Uterus (tissue), 3 donors: ENCODE measurements at regions not wholly inside any gene's neighbourhood (a gene's known extent, or its start where the extent isn't known, plus 50 kb on each side); places are given as distances from the start of the nearest gene placed in this dataset.

Experiments used
- DNase-seq, 2 donors: peaks; one replicate each; pipeline ENCODE4 v3.0.0-alpha.2; 2019 to 2020
- H3K27ac ChIP-seq, 2 donors: fragments of 200-600 bp; sonication (generic); 1 replicate in 1 of 2; 2 replicates in 1 of 2; pipeline ENCODE4 v1.5.1; 2016 to 2018
- H3K27me3 ChIP-seq, 2 donors: fragments of 200-600 bp; sonication (generic); one replicate each; pipeline ENCODE4 v1.5.1; 2018 to 2019; ENCODE audit warnings: control low read depth in 1 of 2
- H3K36me3 ChIP-seq, 2 donors: fragments of 200-600 bp; sonication (generic); one replicate each; pipeline ENCODE4 v1.5.1; 2019; ENCODE audit warnings: control low read depth in 1 of 2
- H3K4me1 ChIP-seq, 2 donors: fragments of 200-600 bp; sonication (generic); one replicate each; pipeline ENCODE4 v1.5.1; 2018 to 2019; ENCODE audit warnings: control low read depth in 1 of 2
- H3K4me3 ChIP-seq, 2 donors: fragments of 200-600 bp; sonication (generic); 1 replicate in 1 of 2; 2 replicates in 1 of 2; pipeline ENCODE4 v1.5.1; 2018 to 2019; ENCODE audit warnings: mild to moderate bottlenecking in 1 of 2
- H3K9me3 ChIP-seq, 2 donors: fragments of 200-600 bp; sonication (generic); one replicate each; pipeline ENCODE4 v1.5.1; 2019; ENCODE audit warnings: control low read depth in 1 of 2
- CTCF ChIP-seq, 4 experiments: fragments of 200-600 bp in 2 of 4; fragments of 450-650 bp in 2 of 4; sonication (generic) in 2 of 4; IDR thresholded peaks; one replicate each; pipeline ENCODE4 v1.5.1; 2016 to 2019; ENCODE audit warnings: antibody characterized with exemption in 4 of 4, mild to moderate bottlenecking in 2 of 4, moderate library complexity in 1 of 4
- POLR2A ChIP-seq, 2 donors: fragments of 450-650 bp; IDR thresholded peaks; one replicate each; pipeline ENCODE4 v1.6.1; 2016; ENCODE audit warnings: antibody characterized with exemption in 2 of 2, mild to moderate bottlenecking in 1 of 2, moderate library complexity in 1 of 2
- intact Hi-C: fragments of 100-400 bp; cut with DNase I; formaldehyde crosslinking; loops from one replicate; pipeline ENCODE4 v1.15.1; 2023; ENCODE audit warnings: low total_unique reads
- donor health status: DM: yes; HTN: yes; CAD: no.

GRCh38 chr6:167208819-167209576 is 51.2 kb upstream of the GPR31 start:
- no peak for TF ChIP-seq POLR2A (IDR thresholded peaks at IDR 0.05)
- TF ChIP-seq CTCF (IDR thresholded peaks at IDR 0.05): no peak

GRCh38 chr6:167209577-167209975 is 51.8 kb upstream of the GPR31 start:
- Histone ChIP-seq H3K27me3 (no peaks in the 10 kb centered on the region), H3K4me3 (no peak overlapping the region), H3K36me3 (no peaks in the 10 kb centered on the region), H3K4me1 (no peaks in the 10 kb centered on the region), H3K27ac (no peak overlapping the region), H3K9me3 (no peaks in the 10 kb centered on the region)
- DNase-seq: no peak
- intact Hi-C loops: no loop called here
- TF ChIP-seq POLR2A (IDR thresholded peaks at IDR 0.05) (no peak), CTCF (IDR thresholded peaks at IDR 0.05) (no peak)

More at GRCh38 chr6:167208819-167209576, 51.2 kb upstream of the GPR31 start:
- Histone ChIP-seq H3K27me3 (no peaks in the 10 kb centered on the region), H3K4me3 (no peak overlapping the region), H3K9me3 (no peaks in the 10 kb centered on the region), H3K4me1 (no peaks in the 10 kb centered on the region), H3K27ac (no peak overlapping the region), H3K36me3 (no peaks in the 10 kb centered on the region)
- no peak for DNase-seq
- intact Hi-C loops: no loop called here

GRCh38 chr6:167210375-167211294 is 52.9 kb upstream of the GPR31 start:
- DNase-seq: peak in 1 of 2 donors; percentile 27
- TF ChIP-seq CTCF (IDR thresholded peaks at IDR 0.05) (no peak), POLR2A (IDR thresholded peaks at IDR 0.05) (no peak)
- no peak overlapping the region for H3K4me3 ChIP-seq
- intact Hi-C loops: no loop called here
- no peak overlapping the region for H3K27ac ChIP-seq
- no peaks in the 10 kb centered on the region for H3K4me1 ChIP-seq
- H3K36me3 ChIP-seq: no peaks in the 10 kb centered on the region
- H3K9me3 ChIP-seq: no peaks in the 10 kb centered on the region
- no peaks in the 10 kb centered on the region for H3K27me3 ChIP-seq

- H3K27me3 ChIP-seq: no peaks in the 10 kb centered on the region
- H3K4me1 ChIP-seq: no peaks in the 10 kb centered on the region
- intact Hi-C loops: no loop called here
- no peak overlapping the region for H3K4me3 ChIP-seq
- H3K27ac ChIP-seq: no peak overlapping the region
- no peaks in the 10 kb centered on the region for H3K36me3 ChIP-seq
- DNase-seq: no peak
- no peaks in the 10 kb centered on the region for H3K9me3 ChIP-seq
- TF ChIP-seq CTCF (IDR thresholded peaks at IDR 0.05) (no peak), POLR2A (IDR thresholded peaks at IDR 0.05) (no peak)
Measured at GRCh38 chr6:167211295-167211648, 53.5 kb upstream of the GPR31 start.
